GM20431 (cell line): ENCODE measurements at regions not wholly inside any gene's neighbourhood (a gene's known extent, or its start where the extent isn't known, plus 50 kb on each side); places are given as distances from the start of the nearest gene placed in this dataset.
"Not testable (repeated sequence)": the region's sequence is repeated elsewhere in the genome, so short reads cannot be mapped to it uniquely, and the experiment has no call there.

Experiments used
- in situ Hi-C: fragments of 300-500 bp; cut with MseI, MboI; formaldehyde crosslinking; loops from one replicate; pipeline ENCODE4 v1.15.0; 2020; ENCODE audit warnings: low sequenced_read_pairs; ENCODE audit not compliant: unreplicated experiment

- in situ Hi-C loops: no loop called here
Observed at GRCh38 chr14:38544776-38545175, 288.9 kb upstream of the CLEC14A start.

GRCh38 chr14:38543851-38544250, 288.0 kb upstream of the CLEC14A start:
- in situ Hi-C loops: not testable (repeated sequence)

- in situ Hi-C loops: not testable (repeated sequence)
Observed at GRCh38 chr14:38538053-38538452, 282.2 kb upstream of the CLEC14A start.

- in situ Hi-C loops: no loop called here
Observed at GRCh38 chr14:38536376-38537038, 280.6 kb upstream of the CLEC14A start.

GRCh38 chr14:38528582-38528981, 272.7 kb upstream of the CLEC14A start:
- in situ Hi-C loops: no loop called here

- in situ Hi-C loops: no loop called here
Observed at GRCh38 chr14:38527502-38527878, 271.6 kb upstream of the CLEC14A start.

GRCh38 chr14:38526826-38527501, 271.1 kb upstream of the CLEC14A start:
- in situ Hi-C loops: no loop called here

- in situ Hi-C loops: no loop called here
Observed at GRCh38 chr14:38524636-38525509, 269.0 kb upstream of the CLEC14A start.

- in situ Hi-C loops: no loop called here
Observed at GRCh38 chr14:38522724-38523123, 266.8 kb upstream of the CLEC14A start.

- in situ Hi-C loops: no loop called here
Observed at GRCh38 chr14:38521591-38521990, 265.7 kb upstream of the CLEC14A start.

GRCh38 chr14:38517426-38517825, 261.5 kb upstream of the CLEC14A start:
- in situ Hi-C loops: no loop called here

- in situ Hi-C loops: no loop called here
Observed at GRCh38 chr14:38512236-38512635, 256.3 kb upstream of the CLEC14A start.

- in situ Hi-C loops: no loop called here
Observed at GRCh38 chr14:38507299-38507698, 251.4 kb upstream of the CLEC14A start.

GRCh38 chr14:38505973-38506249, 250.0 kb upstream of the CLEC14A start:
- in situ Hi-C loops: no loop called here

- in situ Hi-C loops: no loop called here
Observed at GRCh38 chr14:38505221-38505972, 249.5 kb upstream of the CLEC14A start.

GRCh38 chr14:38504175-38504574, 248.3 kb upstream of the CLEC14A start:
- in situ Hi-C loops: no loop called here

GRCh38 chr14:38502239-38502638, 246.3 kb upstream of the CLEC14A start:
- in situ Hi-C loops: no loop called here

- in situ Hi-C loops: no loop called here
Observed at GRCh38 chr14:38500125-38500524, 244.2 kb upstream of the CLEC14A start.

- in situ Hi-C loops: no loop called here
Observed at GRCh38 chr14:38496092-38496491, 240.2 kb upstream of the CLEC14A start.

GRCh38 chr14:38490273-38490672, 234.4 kb upstream of the CLEC14A start:
- in situ Hi-C loops: no loop called here

- in situ Hi-C loops: no loop called here
Observed at GRCh38 chr14:38485026-38485425, 229.1 kb upstream of the CLEC14A start.
